ENCODE measurements at regions not wholly inside any gene's neighbourhood (a gene's known extent, or its start where the extent isn't known, plus 50 kb on each side); places are given as distances from the start of the nearest gene placed in this dataset.

DNA sequence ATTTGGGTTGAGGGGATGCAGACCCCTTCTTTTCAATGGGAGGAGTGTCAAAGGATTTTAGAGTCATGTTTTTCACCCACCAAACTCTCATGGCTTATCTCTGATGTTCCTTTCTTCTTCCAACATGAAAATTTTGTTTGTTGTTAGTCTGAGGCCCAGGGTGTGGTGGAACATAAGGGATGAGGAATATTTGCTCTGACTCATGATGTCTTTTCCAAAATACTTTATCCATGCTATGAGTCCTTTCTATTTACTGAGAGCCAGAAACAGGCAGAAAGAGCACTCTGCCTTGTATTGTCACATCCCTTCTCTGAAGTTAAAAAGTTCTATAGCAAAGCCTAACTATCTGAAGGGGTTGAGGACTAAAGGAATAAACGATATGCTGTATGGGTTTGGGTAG, 61.6 kb upstream of the GYPA start:
- no peak for TF ChIP-seq CTCF (conservative IDR thresholded peaks at IDR 0.05; ENCODE audit: control insufficient read depth, insufficient read depth, low read depth, low read length)
- no peak for DNase-seq (ENCODE audit: low read depth)
- no peak overlapping the region for H3K4me3 ChIP-seq (ENCODE audit: control insufficient read depth, low read depth, low read length)

- no peak for TF ChIP-seq CTCF (conservative IDR thresholded peaks at IDR 0.05; ENCODE audit: control insufficient read depth, insufficient read depth, low read depth, low read length)
- no peak overlapping the region for H3K4me3 ChIP-seq (ENCODE audit: control insufficient read depth, low read depth, low read length)
- DNase-seq (ENCODE audit: low read depth): no peak
These were observed 62.6 kb upstream of the GYPA start for GRCh38 chr4:144203155-144203554.

DNA sequence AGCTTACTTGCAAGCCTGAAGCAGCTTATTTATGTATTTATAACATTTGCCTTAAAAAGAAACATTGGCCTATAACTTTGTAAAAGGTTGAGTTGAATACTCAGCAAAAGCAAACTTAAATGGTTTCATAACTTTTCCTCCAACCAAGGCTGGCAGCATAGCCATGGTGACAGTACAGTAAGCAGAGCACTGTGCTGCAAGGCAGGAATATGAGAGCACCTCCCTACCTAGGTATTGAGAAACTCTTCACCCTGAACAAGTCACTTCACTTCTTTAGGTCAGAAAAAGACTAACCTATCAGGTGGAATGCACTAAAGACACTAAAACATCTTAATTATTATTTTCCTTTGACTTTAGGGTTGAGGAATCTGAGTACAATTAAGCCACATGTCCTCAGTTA, 63.9 kb upstream of the GYPA start:
- no peak for DNase-seq (ENCODE audit: low read depth)
- no peak for TF ChIP-seq CTCF (conservative IDR thresholded peaks at IDR 0.05; ENCODE audit: control insufficient read depth, insufficient read depth, low read depth, low read length)

DNA sequence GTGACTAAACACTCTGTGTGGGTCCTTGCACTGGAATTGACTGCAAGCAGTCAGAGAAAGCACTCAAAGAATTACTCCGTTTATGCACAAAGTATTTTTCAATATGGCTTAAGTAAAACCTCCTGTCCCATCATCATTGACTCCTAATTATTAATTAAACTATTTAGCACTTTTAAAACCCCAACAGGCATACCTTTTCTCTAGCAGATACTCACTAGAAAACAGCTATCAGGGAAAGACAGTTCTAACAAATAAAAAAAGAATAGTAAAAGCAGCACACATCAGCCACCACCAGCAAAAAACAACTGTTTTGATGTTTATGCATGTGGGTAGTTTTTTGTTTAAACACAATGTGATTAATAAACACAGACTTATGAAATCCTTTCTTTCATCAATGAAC, 66.2 kb upstream of the GYPA start:
- DNase-seq (ENCODE audit: low read depth): no peak
- no peak overlapping the region for H3K4me3 ChIP-seq (ENCODE audit: control insufficient read depth, low read depth, low read length)
- TF ChIP-seq CTCF (conservative IDR thresholded peaks at IDR 0.05; ENCODE audit: control insufficient read depth, insufficient read depth, low read depth, low read length): no peak

More for the DNA sequence above, 63.9 kb upstream of the GYPA start:
- no peak overlapping the region for H3K4me3 ChIP-seq (ENCODE audit: control insufficient read depth, low read depth, low read length)

DNA sequence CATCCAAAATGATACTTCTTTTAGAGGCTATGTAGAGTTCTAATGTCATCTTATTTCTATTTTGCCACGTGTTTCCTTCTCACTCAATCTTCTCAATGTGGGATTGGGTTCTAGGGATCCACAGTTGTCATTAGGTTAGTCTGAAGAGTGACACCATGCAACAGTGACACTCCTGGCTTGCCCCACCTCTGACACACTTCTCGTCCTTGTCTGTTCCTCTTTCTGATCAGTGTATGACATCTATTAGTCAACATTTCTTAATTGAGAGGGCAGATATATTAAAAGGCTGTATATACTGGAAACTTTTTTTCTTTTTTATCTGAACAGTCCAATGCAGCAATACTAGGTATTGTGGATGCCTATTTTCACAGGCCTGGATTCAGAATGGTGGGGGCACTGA, 67.6 kb upstream of the GYPA start:
- H3K4me3 ChIP-seq (ENCODE audit: control insufficient read depth, low read depth, low read length): no peak overlapping the region
- no peak for DNase-seq (ENCODE audit: low read depth)
- TF ChIP-seq CTCF (conservative IDR thresholded peaks at IDR 0.05; ENCODE audit: control insufficient read depth, insufficient read depth, low read depth, low read length): no peak

DNA sequence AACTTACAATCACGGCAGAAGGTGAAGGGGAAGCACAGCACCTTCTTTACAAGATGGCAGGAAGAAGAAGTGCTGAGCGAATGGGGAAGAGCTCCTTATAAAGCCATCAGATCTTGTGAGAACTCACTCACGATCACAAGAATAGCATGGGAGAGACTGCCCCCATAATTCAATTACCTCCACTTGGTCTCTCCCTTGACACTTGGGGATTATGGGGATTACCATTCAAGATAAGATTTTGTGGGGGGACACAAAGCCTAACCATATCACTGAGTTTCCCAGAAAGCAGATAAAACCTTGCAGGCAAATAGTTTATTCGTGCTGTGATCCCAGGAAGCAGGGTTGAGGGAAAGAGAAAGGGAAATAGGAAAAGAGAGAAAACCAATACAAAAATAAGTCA, 69.0 kb upstream of the GYPA start:
- DNase-seq (ENCODE audit: low read depth): no peak
- H3K4me3 ChIP-seq (ENCODE audit: control insufficient read depth, low read depth, low read length): no peak overlapping the region
- TF ChIP-seq CTCF (conservative IDR thresholded peaks at IDR 0.05; ENCODE audit: control insufficient read depth, insufficient read depth, low read depth, low read length): no peak

DNA sequence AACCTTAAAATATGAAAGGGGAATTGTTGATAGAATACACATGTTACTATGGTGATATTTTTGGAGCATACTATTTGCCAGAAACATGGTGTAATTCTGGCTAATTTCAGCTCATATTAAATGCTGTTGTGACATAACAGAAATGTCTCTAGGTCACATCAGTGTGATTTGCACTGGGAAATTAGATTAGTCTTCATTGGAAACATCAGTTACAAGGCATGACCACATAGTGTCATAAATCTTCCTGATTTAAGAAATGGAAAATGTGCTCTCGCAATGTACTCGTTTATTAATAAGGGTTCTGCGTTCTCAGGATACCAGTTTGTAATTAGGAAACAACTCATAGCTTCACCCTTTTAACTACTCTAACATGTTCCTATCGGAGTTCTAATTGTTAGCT, 72.9 kb upstream of the GYPA start:
- TF ChIP-seq CTCF (conservative IDR thresholded peaks at IDR 0.05; ENCODE audit: control insufficient read depth, insufficient read depth, low read depth, low read length): no peak
- no peak overlapping the region for H3K4me3 ChIP-seq (ENCODE audit: control insufficient read depth, low read depth, low read length)

More for the DNA sequence above, 72.9 kb upstream of the GYPA start:
- no peak for DNase-seq (ENCODE audit: low read depth)

Data from fibroblast of mammary gland (primary cell).